ENCODE measurements at regions not wholly inside any gene's neighbourhood (a gene's known extent, or its start where the extent isn't known, plus 50 kb on each side); places are given as distances from the start of the nearest gene placed in this dataset.

DNA sequence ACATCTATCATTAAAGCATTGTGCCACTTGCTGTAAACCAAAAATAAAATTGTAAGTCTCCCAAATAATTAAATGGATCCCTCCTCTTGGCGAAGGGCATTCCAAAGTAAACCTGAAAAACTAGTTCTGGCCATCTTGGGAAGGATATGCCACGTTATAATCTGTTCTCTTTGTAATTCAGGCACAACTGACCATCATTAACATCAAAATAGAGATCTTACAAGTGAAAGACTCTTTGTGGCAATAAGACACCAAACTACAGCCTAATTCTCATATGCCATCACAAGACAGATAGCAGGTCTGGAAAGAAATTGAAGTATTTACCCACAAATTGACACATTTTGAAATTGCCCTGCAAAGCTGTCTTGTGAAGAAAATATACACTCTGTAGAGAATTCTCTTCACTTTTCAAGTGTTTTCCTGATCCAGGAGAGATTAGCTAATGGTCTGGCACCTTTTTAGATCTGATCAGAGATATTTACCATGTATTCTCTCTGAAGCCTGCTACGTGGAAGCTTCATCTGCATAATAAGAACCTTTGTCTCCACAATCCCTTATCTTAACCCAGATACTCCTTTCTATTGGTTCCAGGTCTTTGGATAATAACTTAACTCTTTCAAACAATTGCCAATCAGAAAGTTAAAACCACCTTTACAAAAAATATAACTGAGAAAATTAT, 630.4 kb upstream of the CCDC179 start:
- Histone ChIP-seq H3K9me3 (replicated peaks) (peaks cover 36% of the 10 kb centered on the region), H3K36me3 (no peaks in the 10 kb centered on the region), H3K27me3 (ENCODE audit: low read depth) (no peaks in the 10 kb centered on the region), H3K4me1 (no peaks in the 10 kb centered on the region), H3K4me3 (no peak overlapping the region), H3K27ac (replicated peaks) (no peak overlapping the region)
- DNase-seq: no peak
- intact Hi-C loops (cut with micrococcal nuclease): no loop called here
- TF ChIP-seq, protein P1, sequence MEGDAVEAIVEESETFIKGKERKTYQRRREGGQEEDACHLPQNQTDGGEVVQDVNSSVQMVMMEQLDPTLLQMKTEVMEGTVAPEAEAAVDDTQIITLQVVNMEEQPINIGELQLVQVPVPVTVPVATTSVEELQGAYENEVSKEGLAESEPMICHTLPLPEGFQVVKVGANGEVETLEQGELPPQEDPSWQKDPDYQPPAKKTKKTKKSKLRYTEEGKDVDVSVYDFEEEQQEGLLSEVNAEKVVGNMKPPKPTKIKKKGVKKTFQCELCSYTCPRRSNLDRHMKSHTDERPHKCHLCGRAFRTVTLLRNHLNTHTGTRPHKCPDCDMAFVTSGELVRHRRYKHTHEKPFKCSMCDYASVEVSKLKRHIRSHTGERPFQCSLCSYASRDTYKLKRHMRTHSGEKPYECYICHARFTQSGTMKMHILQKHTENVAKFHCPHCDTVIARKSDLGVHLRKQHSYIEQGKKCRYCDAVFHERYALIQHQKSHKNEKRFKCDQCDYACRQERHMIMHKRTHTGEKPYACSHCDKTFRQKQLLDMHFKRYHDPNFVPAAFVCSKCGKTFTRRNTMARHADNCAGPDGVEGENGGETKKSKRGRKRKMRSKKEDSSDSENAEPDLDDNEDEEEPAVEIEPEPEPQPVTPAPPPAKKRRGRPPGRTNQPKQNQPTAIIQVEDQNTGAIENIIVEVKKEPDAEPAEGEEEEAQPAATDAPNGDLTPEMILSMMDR (IDR thresholded peaks at IDR 0.05; ENCODE audit: borderline replicate concordance): no peak

DNA sequence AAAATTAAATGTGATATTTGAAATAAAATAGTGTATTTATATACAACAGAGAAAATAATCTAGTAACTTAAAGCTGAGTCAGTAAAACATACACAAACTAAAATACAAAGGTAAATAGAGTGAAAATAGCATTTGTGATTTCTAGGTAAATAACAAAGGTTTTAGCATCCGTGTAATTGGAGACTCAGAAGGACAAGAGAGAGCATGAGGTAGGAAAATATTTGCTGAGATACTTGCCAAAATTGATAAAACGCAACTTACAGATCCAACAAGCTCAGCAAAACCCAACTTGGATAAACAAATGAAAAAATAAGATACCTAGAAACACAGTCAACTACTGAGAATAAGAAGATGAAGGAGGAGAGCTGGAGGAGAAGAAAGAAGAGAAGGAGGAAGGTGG, 634.7 kb upstream of the CCDC179 start:
- TF ChIP-seq, protein P1 (IDR thresholded peaks at IDR 0.05; ENCODE audit: borderline replicate concordance): no peak
- H3K27me3 ChIP-seq (ENCODE audit: low read depth): no peaks in the 10 kb centered on the region
- no peak overlapping the region for H3K27ac ChIP-seq (replicated peaks)
- no peaks in the 10 kb centered on the region for H3K9me3 ChIP-seq (replicated peaks)
- no peaks in the 10 kb centered on the region for H3K4me1 ChIP-seq
- DNase-seq: no peak
- H3K36me3 ChIP-seq: no peaks in the 10 kb centered on the region
- no peak overlapping the region for H3K4me3 ChIP-seq
- intact Hi-C loops (cut with micrococcal nuclease): no loop called here

DNA sequence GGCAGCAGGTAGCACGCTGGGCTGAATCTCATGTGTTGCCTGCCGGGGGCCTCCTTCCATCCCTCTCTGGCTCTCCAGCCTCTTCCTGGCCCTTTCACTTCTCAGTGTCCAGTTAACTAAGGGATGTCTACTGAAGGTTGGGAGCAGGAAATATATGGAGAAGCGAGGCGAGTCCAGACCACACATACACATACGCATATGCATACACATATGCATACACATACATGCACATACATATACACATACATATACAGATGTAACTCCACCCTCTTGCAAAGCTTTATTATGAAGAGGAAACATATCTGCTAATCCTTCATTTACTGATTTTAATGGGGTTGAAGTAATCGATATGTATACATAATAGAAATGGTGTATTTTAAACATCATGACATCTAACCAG, 636.1 kb upstream of the CCDC179 start:
- no peaks in the 10 kb centered on the region for H3K4me1 ChIP-seq
- no peaks in the 10 kb centered on the region for H3K27me3 ChIP-seq (ENCODE audit: low read depth)
- intact Hi-C loops (cut with micrococcal nuclease): no loop called here
- H3K9me3 ChIP-seq (replicated peaks): no peaks in the 10 kb centered on the region
- H3K4me3 ChIP-seq: no peak overlapping the region
- H3K27ac ChIP-seq (replicated peaks): no peak overlapping the region
- DNase-seq: no peak
- TF ChIP-seq, protein P1 (IDR thresholded peaks at IDR 0.05; ENCODE audit: borderline replicate concordance): no peak
- no peaks in the 10 kb centered on the region for H3K36me3 ChIP-seq

DNA sequence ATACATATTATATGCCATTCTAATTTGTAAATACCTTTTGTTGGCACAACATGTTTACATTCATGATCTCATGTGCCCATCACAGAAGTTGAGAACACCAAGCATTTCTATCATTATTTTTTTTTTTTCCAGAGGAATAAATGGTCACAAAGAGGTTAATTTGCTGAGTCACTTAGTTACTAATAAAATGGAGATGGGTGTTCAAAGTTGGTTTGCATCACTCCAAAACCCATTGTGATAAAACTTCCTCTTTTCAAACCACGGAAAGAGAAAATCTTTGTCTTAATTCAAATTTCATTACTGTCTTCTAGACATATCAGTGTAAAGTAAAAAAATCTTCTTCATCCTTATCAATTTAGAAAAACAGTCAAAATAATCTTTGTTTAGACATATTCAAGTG, 636.8 kb upstream of the CCDC179 start:
- Histone ChIP-seq H3K9me3 (replicated peaks) (no peaks in the 10 kb centered on the region), H3K4me1 (no peaks in the 10 kb centered on the region), H3K4me3 (no peak overlapping the region), H3K27me3 (ENCODE audit: low read depth) (no peaks in the 10 kb centered on the region), H3K27ac (replicated peaks) (no peak overlapping the region), H3K36me3 (no peaks in the 10 kb centered on the region)
- TF ChIP-seq, protein P1 (IDR thresholded peaks at IDR 0.05; ENCODE audit: borderline replicate concordance): no peak
- intact Hi-C loops (cut with micrococcal nuclease): no loop called here
- DNase-seq: no peak

DNA sequence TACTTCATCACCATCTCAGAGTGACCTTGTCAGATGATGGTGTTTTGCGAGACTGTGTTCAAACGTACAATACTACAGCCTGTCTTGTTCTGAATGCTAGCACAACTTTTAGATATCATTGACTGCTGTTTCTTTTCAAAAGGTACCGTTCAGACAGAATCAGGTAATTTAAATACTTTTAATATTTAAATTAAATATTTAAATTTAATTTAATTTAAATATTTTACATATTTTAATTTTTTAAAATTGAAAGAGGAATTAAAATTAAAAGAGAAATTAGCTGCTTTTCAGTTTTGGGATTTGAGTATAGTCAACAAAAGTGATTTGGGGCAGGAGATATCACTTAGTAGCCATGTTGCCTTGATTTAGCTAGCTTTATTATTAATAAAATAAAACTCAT, 642.1 kb upstream of the CCDC179 start:
- Histone ChIP-seq H3K36me3 (no peaks in the 10 kb centered on the region), H3K4me1 (no peaks in the 10 kb centered on the region), H3K9me3 (replicated peaks) (no peaks in the 10 kb centered on the region), H3K27ac (replicated peaks) (no peak overlapping the region), H3K4me3 (no peak overlapping the region), H3K27me3 (ENCODE audit: low read depth) (no peaks in the 10 kb centered on the region)
- DNase-seq: no peak
- TF ChIP-seq, protein P1 (IDR thresholded peaks at IDR 0.05; ENCODE audit: borderline replicate concordance): no peak
- intact Hi-C loops (cut with micrococcal nuclease): no loop called here
